Fibroblast of lung (primary cell): ENCODE measurements at regions not wholly inside any gene's neighbourhood (a gene's known extent, or its start where the extent isn't known, plus 50 kb on each side); places are given as distances from the start of the nearest gene placed in this dataset.

Source experiments
- DNase-seq, 2 donors: peaks; one replicate each; pipeline versions ENCODE4 v3.0.0 to v3.0.0-alpha.2; 2010; ENCODE audit warnings: low read depth in 2 of 2
- H2AFZ ChIP-seq: 2 replicates; pipeline ENCODE4 v1.5.1; 2012; ENCODE audit warnings: low read length, control low read depth, inconsistent platforms
- H3K27ac ChIP-seq: 2 replicates; pipeline ENCODE4 v1.5.1; 2011; ENCODE audit warnings: low read length, control low read depth; ENCODE audit not compliant: insufficient read depth
- H3K27me3 ChIP-seq: 2 replicates; pipeline ENCODE4 v1.5.1; 2011; ENCODE audit warnings: mild to moderate bottlenecking, low read length; ENCODE audit not compliant: control insufficient read depth, insufficient read depth
- H3K36me3 ChIP-seq: 2 replicates; pipeline ENCODE4 v1.5.1; 2011; ENCODE audit warnings: low read length; ENCODE audit not compliant: control insufficient read depth, insufficient read depth
- H3K4me1 ChIP-seq: 2 replicates; pipeline ENCODE4 v1.5.1; 2011; ENCODE audit warnings: low read length; ENCODE audit not compliant: control insufficient read depth, insufficient read depth; ENCODE audit errors: extremely low read depth
- H3K4me2 ChIP-seq: 2 replicates; pipeline ENCODE4 v1.5.1; 2011; ENCODE audit warnings: low read length, control low read depth; ENCODE audit not compliant: insufficient read depth; ENCODE audit errors: extremely low read depth
- H3K4me3 ChIP-seq, 4 experiments: fragments of 200-600 bp in 1 of 4; sonication (generic) in 1 of 4; replicated peaks in 1 of 4; 2 replicates each; pipeline ENCODE4 v1.5.1; 2011 to 2016; ENCODE audit warnings: low read length in 4 of 4, low read depth in 3 of 4, mild to moderate bottlenecking in 3 of 4, control low read depth in 2 of 4, inconsistent platforms in 1 of 4, mixed read lengths in 1 of 4; ENCODE audit not compliant: insufficient read depth in 1 of 4; ENCODE audit errors: control extremely low read depth in 1 of 4
- H3K79me2 ChIP-seq: 2 replicates; pipeline ENCODE4 v1.5.1; 2012; ENCODE audit warnings: mild to moderate bottlenecking, low read length, inconsistent platforms; ENCODE audit not compliant: control insufficient read depth, insufficient read depth
- H3K9ac ChIP-seq: 2 replicates; pipeline ENCODE4 v1.5.1; 2011; ENCODE audit warnings: mild to moderate bottlenecking, low read length, control low read depth; ENCODE audit not compliant: insufficient read depth
- H3K9me3 ChIP-seq: 2 replicates; pipeline ENCODE4 v1.5.1; 2012; ENCODE audit warnings: low read depth, low read length; ENCODE audit not compliant: control insufficient read depth, insufficient read depth
- H4K20me1 ChIP-seq: 2 replicates; pipeline ENCODE4 v1.5.1; 2011; ENCODE audit warnings: low read length; ENCODE audit not compliant: control insufficient read depth, insufficient read depth; ENCODE audit errors: extremely low read depth
- EZH2 ChIP-seq: IDR thresholded peaks from 2 replicates; pipeline ENCODE4 v1.5.1; 2012; ENCODE audit warnings: low read length, control low read depth, mild to moderate bottlenecking; ENCODE audit errors: missing control alignments
- TF ChIP-seq, protein P1 (sequence below), 2 donors: IDR thresholded peaks in 1 of 2; conservative IDR thresholded peaks in 1 of 2; 1 replicate in 1 of 2; 2 replicates in 1 of 2; pipeline ENCODE4 v1.5.1; 2011 to 2012; ENCODE audit warnings: low read length in 2 of 2, control low read depth in 1 of 2, inconsistent platforms in 1 of 2, low read depth in 1 of 2, mild to moderate bottlenecking in 1 of 2

DNA sequence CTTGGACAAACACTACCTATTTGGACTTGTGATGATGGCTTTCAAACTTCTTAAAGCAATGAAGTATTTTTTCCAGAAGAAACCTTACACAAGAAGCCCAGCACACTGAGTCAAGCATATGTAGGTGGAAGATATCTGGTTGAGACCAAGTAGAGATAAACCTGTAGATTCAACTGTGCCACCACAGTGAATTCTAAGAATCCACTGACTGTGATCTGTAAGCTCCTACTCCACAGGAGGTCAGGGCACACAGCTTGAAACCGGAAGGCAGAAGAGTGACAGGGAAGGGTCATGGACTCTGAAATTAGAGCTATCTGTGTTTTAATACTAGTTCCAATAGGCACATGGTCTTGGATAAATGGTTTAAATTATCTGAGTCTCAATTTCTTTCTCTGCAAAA is 404.5 kb downstream of the ETS1 start:
- no peaks in the 10 kb centered on the region for H3K27me3 ChIP-seq
- DNase-seq = peak in 1 of 2 donors; percentile 34
- no peak overlapping the region for H3K4me2 ChIP-seq
- no peaks in the 10 kb centered on the region for H3K79me2 ChIP-seq
- no peak overlapping the region for H3K9ac ChIP-seq
- H3K4me1 ChIP-seq = peaks cover 8% of the 10 kb centered on the region
- no peak overlapping the region for H3K4me3 ChIP-seq
- no peaks in the 10 kb centered on the region for H3K36me3 ChIP-seq
- TF ChIP-seq, protein P1, sequence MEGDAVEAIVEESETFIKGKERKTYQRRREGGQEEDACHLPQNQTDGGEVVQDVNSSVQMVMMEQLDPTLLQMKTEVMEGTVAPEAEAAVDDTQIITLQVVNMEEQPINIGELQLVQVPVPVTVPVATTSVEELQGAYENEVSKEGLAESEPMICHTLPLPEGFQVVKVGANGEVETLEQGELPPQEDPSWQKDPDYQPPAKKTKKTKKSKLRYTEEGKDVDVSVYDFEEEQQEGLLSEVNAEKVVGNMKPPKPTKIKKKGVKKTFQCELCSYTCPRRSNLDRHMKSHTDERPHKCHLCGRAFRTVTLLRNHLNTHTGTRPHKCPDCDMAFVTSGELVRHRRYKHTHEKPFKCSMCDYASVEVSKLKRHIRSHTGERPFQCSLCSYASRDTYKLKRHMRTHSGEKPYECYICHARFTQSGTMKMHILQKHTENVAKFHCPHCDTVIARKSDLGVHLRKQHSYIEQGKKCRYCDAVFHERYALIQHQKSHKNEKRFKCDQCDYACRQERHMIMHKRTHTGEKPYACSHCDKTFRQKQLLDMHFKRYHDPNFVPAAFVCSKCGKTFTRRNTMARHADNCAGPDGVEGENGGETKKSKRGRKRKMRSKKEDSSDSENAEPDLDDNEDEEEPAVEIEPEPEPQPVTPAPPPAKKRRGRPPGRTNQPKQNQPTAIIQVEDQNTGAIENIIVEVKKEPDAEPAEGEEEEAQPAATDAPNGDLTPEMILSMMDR (conservative IDR thresholded peaks at IDR 0.05 in 1 of 2, IDR thresholded peaks at IDR 0.05 in 1 of 2; ENCODE audit: low read depth in 1 of 2, low read length in 2 of 2) = no peak
- TF ChIP-seq EZH2 = no peak
- no peak overlapping the region for H3K27ac ChIP-seq
- no peak overlapping the region for H2AFZ ChIP-seq
- H3K9me3 ChIP-seq = no peaks in the 10 kb centered on the region
- H4K20me1 ChIP-seq = no peaks in the 10 kb centered on the region

- H3K79me2 ChIP-seq = no peaks in the 10 kb centered on the region
These were observed 405.4 kb downstream of the ETS1 start for GRCh38 chr11:128181984-128182383.

DNA sequence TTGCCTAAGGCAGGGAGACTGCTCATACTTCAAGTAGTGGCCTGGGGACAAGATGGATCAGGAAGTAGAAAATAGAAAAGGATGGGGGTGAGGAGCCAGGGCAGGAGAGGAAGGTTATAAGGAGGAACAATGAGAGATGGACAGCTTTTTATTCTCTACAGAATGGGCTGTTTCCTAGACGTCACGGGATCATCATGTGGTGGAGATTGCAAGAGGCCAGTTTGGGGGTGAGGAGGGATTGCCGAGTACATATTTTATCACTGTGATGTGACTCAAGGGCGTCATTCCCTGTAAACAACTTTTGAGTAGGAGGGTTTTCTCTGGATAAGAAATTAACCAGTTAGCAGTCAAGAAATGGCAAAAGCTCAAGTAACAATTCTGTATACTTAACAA is 406.3 kb downstream of the ETS1 start:
- H3K27ac ChIP-seq = no peak overlapping the region
- no peak overlapping the region for H3K4me3 ChIP-seq
- H4K20me1 ChIP-seq = no peaks in the 10 kb centered on the region
- no peaks in the 10 kb centered on the region for H3K27me3 ChIP-seq
- no peak overlapping the region for H3K9ac ChIP-seq
- H3K4me1 ChIP-seq = peaks cover 8% of the 10 kb centered on the region
- H3K9me3 ChIP-seq = no peaks in the 10 kb centered on the region
- H2AFZ ChIP-seq = no peak overlapping the region
- TF ChIP-seq EZH2 = no peak
- TF ChIP-seq, protein P1 (conservative IDR thresholded peaks at IDR 0.05 in 1 of 2, IDR thresholded peaks at IDR 0.05 in 1 of 2; ENCODE audit: low read depth in 1 of 2, low read length in 2 of 2) = no peak
- no peak overlapping the region for H3K4me2 ChIP-seq
- H3K79me2 ChIP-seq = no peaks in the 10 kb centered on the region
- H3K36me3 ChIP-seq = no peaks in the 10 kb centered on the region
- peak in 1 of 2 donors; percentile 54 for DNase-seq

More at GRCh38 chr11:128181984-128182383, 405.4 kb downstream of the ETS1 start:
- H3K4me3 ChIP-seq = no peak overlapping the region
- no peaks in the 10 kb centered on the region for H3K9me3 ChIP-seq
- no peaks in the 10 kb centered on the region for H3K27me3 ChIP-seq
- H3K4me2 ChIP-seq = no peak overlapping the region
- no peak for DNase-seq
- no peak overlapping the region for H3K9ac ChIP-seq
- no peak for TF ChIP-seq EZH2
- TF ChIP-seq, protein P1 (conservative IDR thresholded peaks at IDR 0.05 in 1 of 2, IDR thresholded peaks at IDR 0.05 in 1 of 2; ENCODE audit: low read depth in 1 of 2, low read length in 2 of 2) = no peak
- no peaks in the 10 kb centered on the region for H4K20me1 ChIP-seq
- no peak overlapping the region for H2AFZ ChIP-seq
- H3K36me3 ChIP-seq = no peaks in the 10 kb centered on the region
- peaks cover 8% of the 10 kb centered on the region for H3K4me1 ChIP-seq
- no peak overlapping the region for H3K27ac ChIP-seq
